Prostate gland (tissue), 2 donors: ENCODE measurements at regions not wholly inside any gene's neighbourhood (a gene's known extent, or its start where the extent isn't known, plus 50 kb on each side); places are given as distances from the start of the nearest gene placed in this dataset.

ENCODE experiments used
- DNase-seq: peaks from one replicate; pipeline ENCODE4 v3.0.0-alpha.2; 2019; ENCODE audit warnings: low spot score
- H3K27ac ChIP-seq, 2 donors: fragments of 200-600 bp; sonication (generic); 2 replicates each; pipeline ENCODE4 v1.5.1; 2017 to 2019
- H3K27me3 ChIP-seq: fragments of 200-600 bp; sonication (generic); replicated peaks from 2 replicates; pipeline ENCODE4 v1.5.1; 2019; ENCODE audit not compliant: insufficient read depth
- H3K36me3 ChIP-seq, 2 donors: fragments of 200-600 bp; sonication (generic); 1 replicate in 1 of 2; 2 replicates in 1 of 2; pipeline versions ENCODE4 v1.5.1 to v1.8.1; 2017 to 2019
- H3K4me1 ChIP-seq: fragments of 200-600 bp; sonication (generic); replicated peaks from 2 replicates; pipeline ENCODE4 v1.5.1; 2019
- H3K4me3 ChIP-seq, 2 donors: fragments of 200-600 bp; sonication (generic); 2 replicates each; pipeline ENCODE4 v1.5.1; 2017 to 2019
- H3K9me3 ChIP-seq: fragments of 200-600 bp; sonication (generic); 2 replicates; pipeline ENCODE4 v1.5.1; 2017
- CTCF ChIP-seq, 4 experiments: fragments of 200-600 bp in 2 of 4; fragments of 450-650 bp in 2 of 4; sonication (generic) in 2 of 4; IDR thresholded peaks; 1 replicate in 3 of 4; 2 replicates in 1 of 4; pipeline ENCODE4 v1.5.1; 2016 to 2019; ENCODE audit warnings: antibody characterized with exemption in 4 of 4, mild to moderate bottlenecking in 2 of 4, moderate library complexity in 2 of 4
- POLR2A ChIP-seq: fragments of 450-650 bp; IDR thresholded peaks from one replicate; pipeline ENCODE4 v1.6.1; 2016; ENCODE audit warnings: antibody characterized with exemption, mild to moderate bottlenecking
- POLR2AphosphoS5 ChIP-seq: sonication (generic); formaldehyde crosslinking; IDR thresholded peaks from one replicate; pipeline ENCODE4 v1.6.1; 2017; ENCODE audit warnings: antibody characterized with exemption
- WGBS: methylation state at CpG from one replicate; pipeline ENCODE4 v1.1.5; 2018; 5-methylcytosine and 5-hydroxymethylcytosine counted together
- intact Hi-C: fragments of 100-400 bp; cut with DNase I; formaldehyde crosslinking; loops from one replicate; pipeline ENCODE4 v1.14.2; 2022

DNA sequence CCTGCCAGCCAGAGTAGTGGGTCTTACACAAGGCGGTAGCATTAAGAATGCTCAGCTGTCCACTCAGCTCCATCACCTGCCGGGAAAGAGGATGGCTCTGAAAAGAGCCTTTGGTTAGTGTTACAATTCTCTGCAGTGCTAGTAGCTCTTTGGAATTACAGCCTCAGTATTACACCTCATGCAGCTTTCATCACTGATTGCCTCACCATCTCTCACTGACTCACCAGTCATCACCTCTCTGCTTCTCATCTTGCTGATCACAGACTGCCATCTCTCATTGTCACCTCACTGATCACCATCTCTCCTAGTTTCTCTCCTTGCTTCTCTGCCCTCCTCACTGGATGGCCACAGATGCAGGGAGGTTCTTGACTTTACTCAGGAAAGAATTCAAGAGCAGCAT lies 573.5 kb upstream of the SETBP1 start:
- WGBS: 94% methylated on average over 2 of the region's 2 CpGs
- Histone ChIP-seq H3K4me3 (no peak overlapping the region), H3K9me3 (no peaks in the 10 kb centered on the region), H3K4me1 (no peaks in the 10 kb centered on the region), H3K36me3 (no peaks in the 10 kb centered on the region), H3K27ac (no peak overlapping the region), H3K27me3 (no peaks in the 10 kb centered on the region)
- DNase-seq: no peak
- intact Hi-C loops: no loop called here
- TF ChIP-seq POLR2AphosphoS5 (no peak), POLR2A (no peak), CTCF (IDR thresholded peaks at IDR 0.05) (no peak)

DNA sequence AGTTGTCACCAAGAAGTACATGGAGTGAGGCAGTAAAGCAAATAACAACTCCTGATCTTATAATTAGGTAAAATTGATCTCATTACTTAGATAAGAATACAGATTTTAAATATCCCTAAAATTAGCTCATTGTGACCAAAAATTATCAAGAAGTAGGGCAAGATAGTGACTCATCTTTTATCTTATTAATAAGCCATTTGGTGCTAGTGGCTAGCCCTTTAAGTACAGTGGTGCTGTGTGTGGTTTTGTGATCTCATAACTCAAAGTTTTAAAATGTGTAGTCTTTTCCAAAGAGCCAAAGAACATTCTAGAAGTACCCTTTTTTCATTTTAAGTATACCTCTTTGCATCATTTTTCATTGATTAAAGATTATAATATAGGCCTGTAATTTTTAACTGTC lies 569.4 kb upstream of the SETBP1 start:
- Histone ChIP-seq H3K27me3 (no peaks in the 10 kb centered on the region), H3K36me3 (no peaks in the 10 kb centered on the region), H3K27ac (no peak overlapping the region), H3K4me3 (no peak overlapping the region), H3K4me1 (no peaks in the 10 kb centered on the region), H3K9me3 (no peaks in the 10 kb centered on the region)
- no peak for DNase-seq
- intact Hi-C loops: no loop called here
- TF ChIP-seq POLR2A (no peak), POLR2AphosphoS5 (no peak), CTCF (IDR thresholded peaks at IDR 0.05) (no peak)

DNA sequence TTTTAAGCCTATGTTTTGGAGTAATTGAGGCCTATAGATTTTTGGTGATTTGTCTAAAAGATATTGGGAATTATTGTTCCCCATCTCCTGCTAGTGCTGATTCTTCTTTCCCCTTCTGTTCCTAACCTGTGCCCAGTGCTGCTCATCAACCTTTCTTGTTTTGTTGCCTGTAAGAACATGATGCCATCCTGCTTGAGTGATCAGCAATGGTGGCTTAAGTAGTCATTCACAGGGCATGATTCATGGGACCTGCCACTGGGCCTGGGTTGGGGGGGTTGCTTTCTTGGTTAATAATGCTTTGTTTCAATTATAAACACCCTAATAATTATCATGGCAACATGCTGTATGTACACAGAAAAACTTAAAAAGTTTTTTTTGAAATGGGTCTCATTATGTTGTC lies 562.9 kb upstream of the SETBP1 start:
- no peak for DNase-seq
- Histone ChIP-seq H3K4me1 (no peaks in the 10 kb centered on the region), H3K36me3 (no peaks in the 10 kb centered on the region), H3K9me3 (no peaks in the 10 kb centered on the region), H3K4me3 (no peak overlapping the region), H3K27ac (no peak overlapping the region), H3K27me3 (no peaks in the 10 kb centered on the region)
- intact Hi-C loops: no loop called here
- TF ChIP-seq POLR2A (no peak), CTCF (IDR thresholded peaks at IDR 0.05) (no peak), POLR2AphosphoS5 (no peak)

GRCh38 chr18:44119607-44120006 lies 561.1 kb upstream of the SETBP1 start:
- no peaks in the 10 kb centered on the region for H3K9me3 ChIP-seq
- DNase-seq: no peak
- no peak overlapping the region for H3K4me3 ChIP-seq
- TF ChIP-seq CTCF (IDR thresholded peaks at IDR 0.05): no peak
- TF ChIP-seq POLR2A: no peak
- TF ChIP-seq POLR2AphosphoS5: no peak
- intact Hi-C loops: no loop called here
- 74% methylated on average over 2 of the region's 2 CpGs for WGBS
- no peaks in the 10 kb centered on the region for H3K4me1 ChIP-seq
- H3K27ac ChIP-seq: no peak overlapping the region
- H3K27me3 ChIP-seq: no peaks in the 10 kb centered on the region
- no peaks in the 10 kb centered on the region for H3K36me3 ChIP-seq

- DNase-seq: no peak
- no peak overlapping the region for H3K27ac ChIP-seq
- no peaks in the 10 kb centered on the region for H3K9me3 ChIP-seq
- no peak overlapping the region for H3K4me3 ChIP-seq
- no peaks in the 10 kb centered on the region for H3K4me1 ChIP-seq
- no peaks in the 10 kb centered on the region for H3K36me3 ChIP-seq
- TF ChIP-seq POLR2AphosphoS5 (no peak), CTCF (IDR thresholded peaks at IDR 0.05) (no peak), POLR2A (no peak)
- H3K27me3 ChIP-seq: no peaks in the 10 kb centered on the region
- intact Hi-C loops: no loop called here
- 34% methylated on average over 2 of the region's 2 CpGs for WGBS
Observed at GRCh38 chr18:44123743-44124142, 556.9 kb upstream of the SETBP1 start.
